ENCODE measurements at regions not wholly inside any gene's neighbourhood (a gene's known extent, or its start where the extent isn't known, plus 50 kb on each side); places are given as distances from the start of the nearest gene placed in this dataset.

GRCh38 chr2:21451403-21451802 lies 327.6 kb downstream of the TDRD15 start:
- H3K4me3 ChIP-seq (ENCODE audit: insufficient read depth, low read length, poor library complexity, severe bottlenecking): no peak overlapping the region
- H2AFZ ChIP-seq (ENCODE audit: low read depth, low read length, severe bottlenecking): no peak overlapping the region
- no peak for TF ChIP-seq EZH2phosphoT487 (conservative IDR thresholded peaks at IDR 0.05; ENCODE audit: low read length)
- TF ChIP-seq, protein P1, sequence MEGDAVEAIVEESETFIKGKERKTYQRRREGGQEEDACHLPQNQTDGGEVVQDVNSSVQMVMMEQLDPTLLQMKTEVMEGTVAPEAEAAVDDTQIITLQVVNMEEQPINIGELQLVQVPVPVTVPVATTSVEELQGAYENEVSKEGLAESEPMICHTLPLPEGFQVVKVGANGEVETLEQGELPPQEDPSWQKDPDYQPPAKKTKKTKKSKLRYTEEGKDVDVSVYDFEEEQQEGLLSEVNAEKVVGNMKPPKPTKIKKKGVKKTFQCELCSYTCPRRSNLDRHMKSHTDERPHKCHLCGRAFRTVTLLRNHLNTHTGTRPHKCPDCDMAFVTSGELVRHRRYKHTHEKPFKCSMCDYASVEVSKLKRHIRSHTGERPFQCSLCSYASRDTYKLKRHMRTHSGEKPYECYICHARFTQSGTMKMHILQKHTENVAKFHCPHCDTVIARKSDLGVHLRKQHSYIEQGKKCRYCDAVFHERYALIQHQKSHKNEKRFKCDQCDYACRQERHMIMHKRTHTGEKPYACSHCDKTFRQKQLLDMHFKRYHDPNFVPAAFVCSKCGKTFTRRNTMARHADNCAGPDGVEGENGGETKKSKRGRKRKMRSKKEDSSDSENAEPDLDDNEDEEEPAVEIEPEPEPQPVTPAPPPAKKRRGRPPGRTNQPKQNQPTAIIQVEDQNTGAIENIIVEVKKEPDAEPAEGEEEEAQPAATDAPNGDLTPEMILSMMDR (IDR thresholded peaks at IDR 0.05; ENCODE audit: insufficient read depth, low read length, poor library complexity, severe bottlenecking): no peak
- no peaks in the 10 kb centered on the region for H3K36me3 ChIP-seq (ENCODE audit: low read length)
- H3K9ac ChIP-seq (ENCODE audit: low read length): no peak overlapping the region
- no peaks in the 10 kb centered on the region for H3K9me3 ChIP-seq (ENCODE audit: insufficient read depth, low read length)
- H3K9me2 ChIP-seq (replicated peaks; ENCODE audit: insufficient read depth, low read length): no peaks in the 10 kb centered on the region
- no peak overlapping the region for H3K27ac ChIP-seq (ENCODE audit: low read depth, low read length)
- no peaks in the 10 kb centered on the region for H3F3A ChIP-seq (ENCODE audit: insufficient read depth)
- no peak overlapping the region for H3K4me2 ChIP-seq (ENCODE audit: low read depth, low read length, poor library complexity, severe bottlenecking)
- H3K79me2 ChIP-seq (ENCODE audit: insufficient read depth, low read length): no peaks in the 10 kb centered on the region
- no peaks in the 10 kb centered on the region for H4K20me1 ChIP-seq (ENCODE audit: low read depth, low read length)
- no peaks in the 10 kb centered on the region for H3K27me3 ChIP-seq (ENCODE audit: low read length)

- Histone ChIP-seq H3K9ac (ENCODE audit: low read length) (no peak overlapping the region), H3K36me3 (ENCODE audit: low read length) (no peaks in the 10 kb centered on the region), H2AFZ (ENCODE audit: low read depth, low read length, severe bottlenecking) (no peak overlapping the region), H3F3A (ENCODE audit: insufficient read depth) (no peaks in the 10 kb centered on the region), H3K4me2 (ENCODE audit: low read depth, low read length, poor library complexity, severe bottlenecking) (no peak overlapping the region), H3K27ac (ENCODE audit: low read depth, low read length) (no peak overlapping the region), H3K4me3 (ENCODE audit: insufficient read depth, low read length, poor library complexity, severe bottlenecking) (no peak overlapping the region), H3K79me2 (ENCODE audit: insufficient read depth, low read length) (no peaks in the 10 kb centered on the region), H3K27me3 (ENCODE audit: low read length) (no peaks in the 10 kb centered on the region), H3K9me2 (replicated peaks; ENCODE audit: insufficient read depth, low read length) (no peaks in the 10 kb centered on the region), H3K9me3 (ENCODE audit: insufficient read depth, low read length) (no peaks in the 10 kb centered on the region), H4K20me1 (ENCODE audit: low read depth, low read length) (no peaks in the 10 kb centered on the region)
- TF ChIP-seq, protein P1 (IDR thresholded peaks at IDR 0.05; ENCODE audit: insufficient read depth, low read length, poor library complexity, severe bottlenecking): no peak
- no peak for TF ChIP-seq EZH2phosphoT487 (conservative IDR thresholded peaks at IDR 0.05; ENCODE audit: low read length)
Measured at GRCh38 chr2:21452263-21452662, 328.5 kb downstream of the TDRD15 start.

GRCh38 chr2:21452678-21453077 lies 328.9 kb downstream of the TDRD15 start:
- Histone ChIP-seq H3F3A (ENCODE audit: insufficient read depth) (no peaks in the 10 kb centered on the region), H3K9me3 (ENCODE audit: insufficient read depth, low read length) (no peaks in the 10 kb centered on the region), H3K4me2 (ENCODE audit: low read depth, low read length, poor library complexity, severe bottlenecking) (no peak overlapping the region), H3K36me3 (ENCODE audit: low read length) (no peaks in the 10 kb centered on the region), H3K27me3 (ENCODE audit: low read length) (no peaks in the 10 kb centered on the region), H3K9me2 (replicated peaks; ENCODE audit: insufficient read depth, low read length) (no peaks in the 10 kb centered on the region), H3K27ac (ENCODE audit: low read depth, low read length) (no peak overlapping the region), H3K9ac (ENCODE audit: low read length) (no peak overlapping the region), H4K20me1 (ENCODE audit: low read depth, low read length) (no peaks in the 10 kb centered on the region), H3K79me2 (ENCODE audit: insufficient read depth, low read length) (no peaks in the 10 kb centered on the region), H2AFZ (ENCODE audit: low read depth, low read length, severe bottlenecking) (no peak overlapping the region), H3K4me3 (ENCODE audit: insufficient read depth, low read length, poor library complexity, severe bottlenecking) (no peak overlapping the region)
- TF ChIP-seq EZH2phosphoT487 (conservative IDR thresholded peaks at IDR 0.05; ENCODE audit: low read length): no peak
- TF ChIP-seq, protein P1 (IDR thresholded peaks at IDR 0.05; ENCODE audit: insufficient read depth, low read length, poor library complexity, severe bottlenecking): no peak
